Hepatocyte (in vitro differentiated cells): ENCODE measurements at regions not wholly inside any gene's neighbourhood (a gene's known extent, or its start where the extent isn't known, plus 50 kb on each side); places are given as distances from the start of the nearest gene placed in this dataset.

ENCODE experiments used
- CTCF ChIP-seq: fragments of 200-600 bp; sonication (generic); IDR thresholded peaks from 2 replicates; pipeline ENCODE4 v1.5.1; 2016; ENCODE audit warnings: antibody characterized with exemption, mild to moderate bottlenecking; ENCODE audit not compliant: poor library complexity
- EZH2phosphoT487 ChIP-seq: fragments of 200-600 bp; sonication (generic); IDR thresholded peaks from one replicate; pipeline ENCODE4 v1.6.1; 2018; ENCODE audit warnings: antibody characterized with exemption, mild to moderate bottlenecking, low read depth, moderate library complexity; ENCODE audit not compliant: unreplicated experiment, severe bottlenecking

GRCh38 chr12:34402228-34402898 lies 380.1 kb downstream of the ALG10 start:
- TF ChIP-seq CTCF, result no peak
- TF ChIP-seq EZH2phosphoT487, result no peak
